NT2/D1 (cell line): ENCODE measurements at regions not wholly inside any gene's neighbourhood (a gene's known extent, or its start where the extent isn't known, plus 50 kb on each side); places are given as distances from the start of the nearest gene placed in this dataset.

Experiments used
- DNase-seq: peaks from one replicate; pipeline ENCODE4 v3.0.0-alpha.2; 2011; ENCODE audit warnings: low read depth, low spot score
- H3K27me3 ChIP-seq: 2 replicates; pipeline ENCODE4 v1.6.0; 2011; ENCODE audit warnings: mild to moderate bottlenecking; ENCODE audit not compliant: insufficient read length, insufficient read depth
- H3K36me3 ChIP-seq: 2 replicates; pipeline ENCODE4 v1.6.1; 2011; ENCODE audit warnings: mild to moderate bottlenecking, low read length, mixed read lengths; ENCODE audit not compliant: insufficient read depth, insufficient read length
- H3K4me1 ChIP-seq: 2 replicates; pipeline ENCODE4 v1.5.1; 2011; ENCODE audit not compliant: insufficient read depth, insufficient read length
- H3K4me3 ChIP-seq: 2 replicates; pipeline ENCODE4 v1.5.1; 2011; ENCODE audit warnings: low read depth; ENCODE audit not compliant: insufficient read length
- H3K9ac ChIP-seq: 2 replicates; pipeline ENCODE4 v1.6.0; 2011; ENCODE audit warnings: low read depth; ENCODE audit not compliant: insufficient read length
- H3K9me3 ChIP-seq: 2 replicates; pipeline ENCODE4 v1.5.1; 2011; ENCODE audit warnings: mild to moderate bottlenecking, low read length; ENCODE audit not compliant: insufficient read depth
- SUZ12 ChIP-seq: IDR thresholded peaks from 2 replicates; pipeline ENCODE4 v1.6.1; 2011; ENCODE audit not compliant: insufficient read length, insufficient read depth; ENCODE audit errors: extremely low read depth
- YY1 ChIP-seq: IDR thresholded peaks from 2 replicates; pipeline ENCODE4 v1.6.1; 2011; ENCODE audit not compliant: insufficient read length, insufficient read depth
- ZNF274 ChIP-seq: IDR thresholded peaks from 2 replicates; pipeline ENCODE4 v1.6.1; 2011; ENCODE audit warnings: mild to moderate bottlenecking, low read depth, low read length

DNA sequence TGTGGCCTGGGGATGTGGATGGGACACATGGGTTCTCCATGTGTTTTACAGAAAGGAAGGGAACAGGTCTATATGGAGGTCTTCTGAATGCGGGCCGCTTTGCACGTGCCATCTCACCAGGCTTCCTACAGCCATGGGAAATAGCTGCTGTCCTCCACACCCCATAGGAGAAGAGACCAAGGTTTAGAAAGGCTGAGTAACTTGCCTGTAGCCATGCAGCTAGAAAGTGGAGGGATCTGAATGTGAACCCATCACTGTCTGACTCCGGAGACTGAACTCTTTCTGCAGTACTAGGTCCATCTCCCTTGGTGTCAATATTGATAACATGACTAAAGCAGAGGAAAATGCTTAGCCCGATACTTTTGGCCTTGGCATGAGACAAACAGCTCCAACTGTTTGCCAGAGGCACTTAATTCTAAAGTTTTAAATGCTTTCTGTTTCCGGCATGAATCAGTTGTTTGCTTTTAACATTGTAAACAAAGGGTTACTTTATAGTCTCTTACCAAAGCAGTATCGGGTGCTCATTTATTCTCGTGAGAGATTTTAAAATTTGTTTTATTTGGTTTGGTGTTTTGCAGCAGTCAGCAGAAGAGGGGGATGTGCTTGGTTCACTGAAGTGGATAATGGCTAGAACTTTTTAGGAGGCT lies 64.8 kb upstream of the LOXL4 start:
- Histone ChIP-seq H3K36me3 (no peaks in the 10 kb centered on the region), H3K9me3 (peaks cover 5% of the 10 kb centered on the region; the same call in 1 of the 2 replicates), H3K27me3 (no peaks in the 10 kb centered on the region), H3K4me3 (no peak overlapping the region), H3K4me1 (no peaks in the 10 kb centered on the region), H3K9ac (no peak overlapping the region)
- no peak for DNase-seq
- TF ChIP-seq YY1 (no peak), ZNF274 (no peak), SUZ12 (no peak)

DNA sequence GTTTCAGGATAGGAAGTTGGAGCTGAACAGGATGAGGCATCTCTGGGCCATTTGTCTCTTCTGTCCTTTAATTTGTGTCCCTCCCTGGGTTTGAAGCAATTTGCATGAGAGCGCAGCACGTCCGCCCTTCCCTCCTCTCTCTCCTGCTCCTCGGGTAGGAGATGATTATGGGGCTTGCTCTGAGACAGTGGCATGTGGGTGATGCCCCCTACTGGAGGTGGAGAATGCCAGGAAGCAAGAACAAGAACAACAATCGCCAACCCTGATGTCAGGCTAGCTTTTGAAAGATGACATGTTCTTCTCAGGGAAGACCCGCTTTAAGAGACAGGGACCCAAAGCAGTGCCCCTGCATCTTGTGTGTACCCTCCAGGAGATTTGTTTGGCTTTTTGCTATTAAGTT lies 63.9 kb upstream of the LOXL4 start:
- TF ChIP-seq YY1 (no peak), ZNF274 (no peak), SUZ12 (no peak)
- H3K9ac ChIP-seq: no peak overlapping the region
- no peak overlapping the region for H3K4me3 ChIP-seq
- peak; percentile 20 for DNase-seq
- H3K36me3 ChIP-seq: no peaks in the 10 kb centered on the region
- H3K27me3 ChIP-seq: no peaks in the 10 kb centered on the region
- H3K4me1 ChIP-seq: no peaks in the 10 kb centered on the region
- peaks cover 5% of the 10 kb centered on the region; the same call in 1 of the 2 replicates for H3K9me3 ChIP-seq

DNA sequence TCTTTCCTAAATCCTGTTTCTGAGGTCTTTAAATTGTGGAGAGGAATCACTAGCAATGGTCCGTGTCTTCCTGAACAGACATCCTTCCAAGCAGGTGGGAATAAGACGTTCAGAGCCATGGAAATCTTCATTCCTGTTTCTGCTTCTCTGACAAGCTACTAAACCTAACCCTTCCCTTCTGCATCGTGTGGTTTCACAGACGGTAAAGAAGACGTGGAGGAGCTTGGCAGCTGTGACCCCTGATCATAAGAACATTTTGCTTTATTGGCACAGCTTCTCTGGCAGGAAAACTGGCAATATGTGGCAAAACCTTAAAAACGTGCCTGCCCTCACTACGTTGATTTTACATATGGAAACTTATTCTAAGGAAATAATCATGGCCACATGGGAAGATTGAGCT lies 63.0 kb upstream of the LOXL4 start:
- Histone ChIP-seq H3K4me1 (no peaks in the 10 kb centered on the region), H3K27me3 (no peaks in the 10 kb centered on the region), H3K9ac (no peak overlapping the region), H3K9me3 (peaks cover 5% of the 10 kb centered on the region; the same call in 1 of the 2 replicates), H3K36me3 (no peaks in the 10 kb centered on the region), H3K4me3 (no peak overlapping the region)
- TF ChIP-seq SUZ12: no peak
- no peak for TF ChIP-seq ZNF274
- TF ChIP-seq YY1: no peak
- DNase-seq: no peak

DNA sequence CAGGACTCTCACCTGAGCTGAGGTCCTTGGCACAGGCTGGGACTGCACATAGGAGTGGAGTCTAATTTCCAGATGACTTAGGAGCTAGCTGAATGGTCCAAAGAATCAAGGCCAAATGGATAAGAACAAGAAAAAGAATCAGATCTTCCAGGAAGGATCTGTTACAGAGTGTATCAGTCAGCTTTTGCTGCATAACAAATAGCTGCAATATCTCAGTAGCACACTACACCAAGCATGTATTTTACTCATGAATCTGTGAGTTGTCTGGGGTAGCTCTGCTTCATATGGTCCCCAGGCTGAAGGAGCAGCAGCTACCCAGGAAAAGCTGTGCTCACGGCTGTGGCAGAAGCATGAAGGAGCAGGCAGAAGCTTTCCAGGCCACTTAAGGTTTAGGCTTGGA lies 60.6 kb upstream of the LOXL4 start:
- Histone ChIP-seq H3K27me3 (no peaks in the 10 kb centered on the region), H3K4me1 (no peaks in the 10 kb centered on the region)
- TF ChIP-seq ZNF274 (no peak), SUZ12 (no peak), YY1 (no peak)

DNA sequence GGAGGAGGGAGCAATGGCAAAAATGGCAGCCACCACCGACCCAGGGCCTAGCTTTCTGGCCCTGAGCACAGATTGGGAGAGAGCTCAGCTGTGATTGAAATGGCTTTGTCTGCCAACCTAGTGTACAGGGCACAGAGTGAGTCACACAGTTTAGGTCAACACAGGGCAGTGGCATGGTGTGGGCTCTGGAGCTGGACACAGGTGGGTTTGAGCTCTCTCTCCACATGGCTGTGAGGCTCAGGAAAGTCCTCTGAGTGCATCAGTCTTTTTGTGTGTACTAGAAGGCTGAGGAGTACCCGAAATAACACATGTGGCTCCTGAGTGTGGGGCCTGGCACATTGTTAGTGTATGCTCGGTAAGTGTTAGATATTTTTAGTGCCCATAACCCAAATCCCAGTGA lies 60.2 kb upstream of the LOXL4 start:
- TF ChIP-seq YY1: no peak
- Histone ChIP-seq H3K4me1 (no peaks in the 10 kb centered on the region), H3K36me3 (no peaks in the 10 kb centered on the region), H3K9me3 (peaks cover 5% of the 10 kb centered on the region; the same call in 1 of the 2 replicates), H3K9ac (no peak overlapping the region), H3K27me3 (no peaks in the 10 kb centered on the region), H3K4me3 (no peak overlapping the region)
- DNase-seq: no peak

More for the DNA sequence above, 60.6 kb upstream of the LOXL4 start:
- Histone ChIP-seq H3K9ac (no peak overlapping the region), H3K9me3 (peaks cover 5% of the 10 kb centered on the region; the same call in 1 of the 2 replicates), H3K4me3 (no peak overlapping the region), H3K36me3 (no peaks in the 10 kb centered on the region)
- no peak for DNase-seq

DNA sequence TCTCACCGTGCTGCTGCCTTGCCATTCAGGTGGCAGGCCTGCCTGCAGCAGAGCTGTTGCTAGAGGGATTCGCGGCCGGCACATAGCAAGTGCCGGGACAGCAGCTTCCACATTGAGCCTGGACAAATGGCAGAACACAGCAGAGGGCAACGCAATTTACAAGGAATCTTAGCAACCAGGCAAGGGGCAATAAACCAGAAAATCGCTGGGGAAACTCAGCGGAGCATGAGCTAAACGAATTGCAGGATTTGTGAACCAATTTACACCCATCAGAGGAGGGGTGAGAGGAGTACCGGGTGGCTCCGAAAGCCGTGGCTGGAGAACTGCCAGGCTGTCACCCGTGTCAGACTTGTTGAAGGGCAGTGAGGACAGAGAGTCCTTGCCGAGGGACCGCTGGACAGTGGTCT lies 58.6 kb upstream of the LOXL4 start:
- peaks cover 5% of the 10 kb centered on the region; the same call in 1 of the 2 replicates for H3K9me3 ChIP-seq
- no peaks in the 10 kb centered on the region for H3K36me3 ChIP-seq
- no peak for DNase-seq
- no peaks in the 10 kb centered on the region for H3K4me1 ChIP-seq
- no peak overlapping the region for H3K9ac ChIP-seq
- no peak overlapping the region for H3K4me3 ChIP-seq
- no peaks in the 10 kb centered on the region for H3K27me3 ChIP-seq
- TF ChIP-seq SUZ12 (no peak), ZNF274 (no peak), YY1 (no peak)

DNA sequence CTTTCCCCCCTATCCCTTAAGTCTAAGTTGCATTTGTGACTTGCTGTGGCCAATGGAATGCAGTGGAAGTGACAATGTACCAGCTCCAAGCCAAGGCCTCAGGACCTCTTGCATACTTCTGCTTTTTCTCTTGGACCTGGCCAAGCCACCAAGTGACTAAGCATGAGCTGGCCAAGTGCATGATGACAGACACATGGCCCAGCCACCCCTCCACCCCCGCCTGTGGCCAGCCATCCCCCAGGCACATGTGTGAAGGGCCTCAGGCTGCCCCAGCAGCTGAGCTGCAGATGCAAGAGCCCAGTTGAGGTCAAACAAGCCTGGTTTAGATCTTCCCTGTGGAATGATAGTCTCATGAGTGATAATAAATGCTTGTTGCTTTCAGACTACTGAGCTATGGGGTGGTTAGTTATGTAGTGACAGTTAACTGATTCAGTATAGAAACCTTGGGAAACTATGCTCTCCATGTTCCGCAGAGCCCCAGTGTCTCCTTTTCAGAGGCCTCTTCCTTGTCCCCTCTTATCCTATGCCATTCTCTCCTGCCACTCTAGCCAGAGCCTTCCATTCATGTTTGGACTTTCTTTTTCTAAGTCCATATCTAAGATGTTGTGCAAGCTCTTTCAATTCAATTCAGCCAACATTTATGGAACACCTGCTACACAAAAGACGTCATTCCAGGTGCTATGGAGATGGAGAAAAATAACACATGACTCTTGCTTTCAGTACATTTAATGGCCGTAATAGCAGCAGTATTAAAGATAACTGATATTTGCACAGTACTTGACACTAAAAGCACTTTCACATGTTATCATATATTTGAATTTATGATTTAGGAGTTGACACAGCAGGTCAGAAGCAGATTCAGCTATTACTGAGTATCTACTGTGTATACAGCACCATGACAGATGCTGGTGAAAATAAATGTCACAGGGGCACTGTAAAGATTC lies 55.5 kb upstream of the LOXL4 start:
- H3K4me3 ChIP-seq: no peak overlapping the region
- 0 out of 2 replicates have a peak, but pooled peaks cover under 1% of the 10 kb centered on the region for H3K9me3 ChIP-seq
- no peaks in the 10 kb centered on the region for H3K36me3 ChIP-seq
- DNase-seq: no peak
- TF ChIP-seq YY1 (no peak), SUZ12 (no peak), ZNF274 (no peak)
- H3K9ac ChIP-seq: no peak overlapping the region
- no peaks in the 10 kb centered on the region for H3K27me3 ChIP-seq
- peaks cover 3% of the 10 kb centered on the region for H3K4me1 ChIP-seq
